ENCODE measurements at regions not wholly inside any gene's neighbourhood (a gene's known extent, or its start where the extent isn't known, plus 50 kb on each side); places are given as distances from the start of the nearest gene placed in this dataset.

DNA sequence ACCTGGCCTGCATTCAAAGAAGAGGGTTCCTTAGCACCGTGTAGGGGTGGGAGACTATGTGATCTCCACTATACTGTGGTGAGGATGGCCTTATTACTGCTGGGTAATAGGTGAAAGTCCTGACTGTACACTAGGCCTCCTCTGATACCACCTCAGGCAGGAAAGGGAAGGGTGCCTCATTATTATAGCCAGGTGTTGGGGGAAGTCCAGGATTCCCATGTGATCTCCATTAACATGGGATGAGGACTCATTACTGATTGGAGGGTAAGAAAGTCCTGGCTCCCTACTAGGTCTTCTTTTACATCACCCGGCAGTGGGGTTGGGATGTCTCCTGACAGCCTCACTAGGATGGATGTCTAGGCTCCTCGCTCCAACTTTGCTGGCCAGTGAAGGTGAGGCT, 252.1 kb downstream of the LRIG3 start:
- intact Hi-C loops (cut with micrococcal nuclease) = no loop called here

GRCh38 chr12:58668871-58669270, 251.4 kb downstream of the LRIG3 start:
- H3K4me3 Mint-ChIP-seq = no peak overlapping the region
- H3K27me3 Mint-ChIP-seq (ENCODE audit: low read depth in 2 of 2) = no peaks in the 10 kb centered on the region
- Histone ChIP-seq H3K27me3 (ENCODE audit: control insufficient read depth, insufficient read depth, low read length) (no peaks in the 10 kb centered on the region), H3K27ac (ENCODE audit: low read length) (no peak overlapping the region), H3K9me3 (ENCODE audit: control insufficient read depth, insufficient read depth, low read length) (no peaks in the 10 kb centered on the region), H3K4me3 (ENCODE audit: low read length) (no peak overlapping the region), H3K36me3 (ENCODE audit: control insufficient read depth, insufficient read depth, low read length) (no peaks in the 10 kb centered on the region), H3K4me1 (ENCODE audit: control insufficient read depth, insufficient read depth, low read length) (no peaks in the 10 kb centered on the region)
- H3K36me3 Mint-ChIP-seq = no peaks in the 10 kb centered on the region
- TF ChIP-seq CTCF (IDR thresholded peaks at IDR 0.05) = no peak
- no peaks in the 10 kb centered on the region for H3K4me1 Mint-ChIP-seq
- ATAC-seq (no peak), DNase-seq (no peak)
- intact Hi-C loops (cut with micrococcal nuclease) = no loop called here
- peaks cover 7 to 11% of the 10 kb centered on the region in 2 donors for H3K9me3 Mint-ChIP-seq
- WGBS (ENCODE audit: insufficient coverage) = no CpG with 5 or more reads among the region's 1 CpG
- no peak overlapping the region for H3K27ac Mint-ChIP-seq

More for the DNA sequence above, 252.1 kb downstream of the LRIG3 start:
- Histone ChIP-seq H3K36me3 (ENCODE audit: control insufficient read depth, insufficient read depth, low read length) (no peaks in the 10 kb centered on the region), H3K9me3 (ENCODE audit: control insufficient read depth, insufficient read depth, low read length) (no peaks in the 10 kb centered on the region), H3K4me1 (ENCODE audit: control insufficient read depth, insufficient read depth, low read length) (no peaks in the 10 kb centered on the region), H3K4me3 (ENCODE audit: low read length) (no peak overlapping the region), H3K27me3 (ENCODE audit: control insufficient read depth, insufficient read depth, low read length) (no peaks in the 10 kb centered on the region), H3K27ac (ENCODE audit: low read length) (no peak overlapping the region)
- TF ChIP-seq CTCF (IDR thresholded peaks at IDR 0.05) = no peak
- Mint-ChIP-seq H3K27ac (no peak overlapping the region), H3K27me3 (ENCODE audit: low read depth in 2 of 2) (no peaks in the 10 kb centered on the region), H3K4me1 (no peaks in the 10 kb centered on the region), H3K36me3 (no peaks in the 10 kb centered on the region), H3K9me3 (peaks cover 6 to 9% of the 10 kb centered on the region in 2 donors), H3K4me3 (no peak overlapping the region)
- DNase-seq = no peak
- WGBS (ENCODE audit: insufficient coverage) = 87% methylated on average over 3 of the region's 3 CpGs
- ATAC-seq = no peak

DNA sequence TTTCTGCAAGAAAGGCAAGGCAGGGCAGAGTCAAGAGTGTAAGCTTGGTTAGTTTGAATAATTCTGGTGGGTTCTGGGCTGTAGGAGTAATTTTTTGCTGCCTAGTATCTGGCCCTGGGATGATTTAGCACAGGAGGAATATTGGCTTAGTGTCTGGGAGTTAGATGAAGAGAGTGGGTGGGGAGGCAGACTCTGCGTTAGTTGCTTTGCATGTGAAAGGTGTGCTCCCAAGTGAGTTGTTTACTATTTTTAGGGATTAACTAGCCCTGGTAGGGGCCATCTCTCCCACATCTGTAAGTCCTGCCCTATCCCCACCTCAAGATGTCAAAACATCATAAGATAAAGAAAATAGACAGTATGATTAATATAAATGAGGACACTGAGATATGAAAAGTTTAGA, 249.7 kb downstream of the LRIG3 start:
- no peaks in the 10 kb centered on the region for H3K36me3 Mint-ChIP-seq
- no peak overlapping the region for H3K27ac Mint-ChIP-seq
- no peaks in the 10 kb centered on the region for H3K27me3 Mint-ChIP-seq (ENCODE audit: low read depth in 2 of 2)
- intact Hi-C loops (cut with micrococcal nuclease) = no loop called here
- no peaks in the 10 kb centered on the region for H3K36me3 ChIP-seq (ENCODE audit: control insufficient read depth, insufficient read depth, low read length)
- no peaks in the 10 kb centered on the region for H3K9me3 ChIP-seq (ENCODE audit: control insufficient read depth, insufficient read depth, low read length)
- H3K4me3 Mint-ChIP-seq = no peak overlapping the region
- no peaks in the 10 kb centered on the region for H3K4me1 Mint-ChIP-seq
- no peak for DNase-seq
- no peak overlapping the region for H3K27ac ChIP-seq (ENCODE audit: low read length)
- H3K4me3 ChIP-seq (ENCODE audit: low read length) = no peak overlapping the region
- H3K4me1 ChIP-seq (ENCODE audit: control insufficient read depth, insufficient read depth, low read length) = no peaks in the 10 kb centered on the region
- H3K9me3 Mint-ChIP-seq = peaks cover 6 to 11% of the 10 kb centered on the region in 2 donors
- no peak for TF ChIP-seq CTCF (IDR thresholded peaks at IDR 0.05)
- WGBS (ENCODE audit: insufficient coverage) = no CpG with 5 or more reads among the region's 1 CpG
- H3K27me3 ChIP-seq (ENCODE audit: control insufficient read depth, insufficient read depth, low read length) = no peaks in the 10 kb centered on the region
- no peak for ATAC-seq

DNA sequence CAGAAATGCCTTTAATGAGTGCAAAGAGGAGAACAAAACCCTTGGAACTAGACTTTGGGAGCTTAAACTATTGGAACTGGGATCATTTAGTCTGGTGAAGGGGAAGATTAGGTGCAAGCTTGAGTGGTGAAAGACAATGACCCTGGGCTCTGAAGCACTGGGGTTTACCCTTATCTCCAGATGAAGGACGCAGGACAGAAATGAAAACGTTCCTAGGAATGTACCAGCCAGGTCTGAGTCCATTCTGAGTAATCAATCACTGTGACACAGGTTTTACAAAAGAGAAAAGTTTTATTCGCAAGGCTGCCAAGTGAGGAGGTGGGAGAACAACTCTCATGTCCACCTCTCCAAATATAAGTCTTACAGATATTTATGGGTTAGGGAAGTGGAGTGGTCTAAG, 249.1 kb downstream of the LRIG3 start:
- Mint-ChIP-seq H3K36me3 (no peaks in the 10 kb centered on the region), H3K9me3 (peaks cover 10 to 15% of the 10 kb centered on the region in 2 donors), H3K27me3 (ENCODE audit: low read depth in 2 of 2) (no peaks in the 10 kb centered on the region), H3K27ac (no peak overlapping the region), H3K4me3 (no peak overlapping the region), H3K4me1 (no peaks in the 10 kb centered on the region)
- no peak for TF ChIP-seq CTCF (IDR thresholded peaks at IDR 0.05)
- DNase-seq (no peak), ATAC-seq (no peak)
- Histone ChIP-seq H3K36me3 (ENCODE audit: control insufficient read depth, insufficient read depth, low read length) (no peaks in the 10 kb centered on the region), H3K27me3 (ENCODE audit: control insufficient read depth, insufficient read depth, low read length) (no peaks in the 10 kb centered on the region), H3K4me1 (ENCODE audit: control insufficient read depth, insufficient read depth, low read length) (no peaks in the 10 kb centered on the region), H3K4me3 (ENCODE audit: low read length) (no peak overlapping the region), H3K27ac (ENCODE audit: low read length) (no peak overlapping the region), H3K9me3 (ENCODE audit: control insufficient read depth, insufficient read depth, low read length) (no peaks in the 10 kb centered on the region)
- WGBS (ENCODE audit: insufficient coverage) = 49% methylated on average over 2 of the region's 3 CpGs
- intact Hi-C loops (cut with micrococcal nuclease) = no loop called here

All from natural killer cell (primary cell).